ENCODE measurements at regions not wholly inside any gene's neighbourhood (a gene's known extent, or its start where the extent isn't known, plus 50 kb on each side); places are given as distances from the start of the nearest gene placed in this dataset.
"Not testable (repeated sequence)": the region's sequence is repeated elsewhere in the genome, so short reads cannot be mapped to it uniquely, and the experiment has no call there.

DNA sequence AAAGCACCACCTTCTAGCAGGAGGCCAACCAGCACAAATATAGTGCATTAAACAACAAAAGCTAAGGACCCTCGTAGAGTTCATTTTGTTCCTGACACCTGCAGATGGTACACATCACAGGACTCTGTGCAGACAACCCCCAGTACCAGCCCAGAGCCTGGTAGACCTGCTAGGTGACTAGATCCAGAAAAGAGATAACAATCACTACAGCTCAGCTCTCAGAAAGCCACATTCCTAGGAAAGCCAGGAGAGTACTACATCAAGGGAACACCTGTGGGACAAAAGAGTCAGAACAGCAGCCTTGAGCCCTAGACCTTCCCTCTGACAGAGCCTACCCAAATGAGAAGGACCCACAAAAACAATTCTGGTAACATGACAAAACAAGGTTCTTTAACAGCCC, 344.7 kb upstream of the PTBP2 start:
- no peak for DNase-seq

DNA sequence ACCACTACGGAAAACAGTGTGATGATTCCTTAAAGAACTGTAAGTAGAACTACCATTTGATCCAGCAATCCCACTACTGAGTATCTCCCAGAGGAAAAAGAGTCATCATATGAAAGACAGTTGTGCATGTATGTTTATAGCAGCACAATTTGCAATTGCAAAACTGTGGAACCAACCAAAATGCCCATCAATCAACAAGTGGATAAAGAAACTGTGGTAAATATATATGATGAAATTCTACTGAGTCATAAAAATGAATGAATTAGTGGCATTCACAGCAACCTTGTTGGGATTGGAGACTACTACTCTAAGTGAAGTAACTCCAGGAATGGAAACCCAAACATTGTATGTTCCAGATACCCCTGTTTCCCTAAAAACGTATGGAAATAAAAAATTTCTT, 337.0 kb upstream of the PTBP2 start:
- DNase-seq, result no peak

DNA sequence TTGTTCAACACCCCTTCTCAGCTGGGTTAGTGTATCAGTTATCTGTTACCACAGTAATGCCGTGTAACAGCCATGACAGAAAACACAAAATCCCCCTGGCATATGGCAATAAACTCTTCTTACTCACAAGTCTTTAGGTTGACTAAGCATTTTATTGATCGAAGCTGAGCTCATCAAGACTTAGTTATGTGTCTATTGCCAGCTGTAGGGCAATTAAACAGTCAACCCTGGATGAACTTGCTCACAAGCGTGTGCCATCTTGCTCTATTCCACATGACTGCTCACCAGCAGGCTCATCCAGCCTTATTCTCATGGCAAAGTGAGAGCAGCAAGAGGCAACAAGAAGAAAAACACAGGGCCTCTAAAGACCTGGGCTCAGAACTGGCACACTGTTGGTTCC, 333.8 kb upstream of the PTBP2 start:
- DNase-seq, result no peak

DNA sequence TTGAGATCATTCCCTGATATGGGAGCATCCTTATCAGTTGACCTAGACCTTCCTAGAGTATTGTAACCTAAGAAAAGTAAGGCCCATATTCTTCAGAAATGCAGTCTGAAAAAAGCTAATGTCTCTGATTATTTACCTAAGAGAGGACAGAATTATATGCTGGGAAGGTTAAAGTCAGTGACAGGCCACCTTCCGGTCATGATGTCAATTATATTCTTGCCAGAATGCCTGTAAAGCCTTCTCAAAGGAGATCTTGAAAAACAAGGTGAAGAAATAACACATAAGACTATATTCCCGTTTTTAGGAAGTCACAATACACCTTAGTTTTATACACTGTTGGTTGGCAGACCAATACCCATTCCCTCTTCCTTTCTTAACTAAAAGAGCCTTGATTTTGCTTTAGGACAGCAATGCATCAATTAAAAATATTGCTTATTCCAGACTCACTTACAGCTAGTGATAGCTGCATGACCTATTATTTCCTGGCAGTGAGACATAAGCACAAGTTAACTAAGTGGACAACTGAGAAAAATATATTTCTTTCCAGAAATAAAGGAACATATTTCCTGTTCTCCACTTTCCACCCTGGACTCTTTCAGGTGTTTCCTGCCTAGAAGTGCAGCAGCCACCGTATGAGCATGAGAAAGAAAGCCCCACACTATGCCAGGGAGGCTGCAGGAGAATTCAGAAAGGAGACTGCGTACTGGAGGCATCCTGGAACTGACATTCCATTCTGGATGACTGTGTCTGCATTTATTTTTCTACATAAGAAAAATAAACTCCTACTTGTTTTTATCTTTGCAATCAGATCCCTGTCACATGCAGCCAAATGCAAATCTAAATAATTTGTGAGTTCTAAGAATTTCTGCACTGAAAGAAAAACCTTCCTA, 332.9 kb upstream of the PTBP2 start:
- no peak for DNase-seq

DNA sequence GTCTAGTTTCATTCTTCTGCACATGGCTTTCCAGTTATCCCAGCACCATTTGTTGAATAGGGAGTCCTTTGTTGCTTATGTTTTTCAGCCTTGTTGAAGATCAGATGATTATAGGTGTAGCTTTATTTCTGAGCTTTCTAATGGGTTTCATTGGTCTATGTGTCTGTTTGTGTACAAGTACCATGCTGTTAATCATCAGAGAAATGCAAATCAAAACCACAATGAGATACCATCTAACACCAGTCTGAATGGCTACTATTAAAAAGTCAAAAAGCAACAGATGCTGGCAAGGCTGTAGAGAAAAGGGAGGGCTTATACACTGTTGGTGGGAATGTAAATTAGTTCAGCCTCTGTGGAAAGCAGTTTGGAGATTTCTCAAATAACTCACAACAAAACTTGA, 321.5 kb upstream of the PTBP2 start:
- no peak for DNase-seq

DNA sequence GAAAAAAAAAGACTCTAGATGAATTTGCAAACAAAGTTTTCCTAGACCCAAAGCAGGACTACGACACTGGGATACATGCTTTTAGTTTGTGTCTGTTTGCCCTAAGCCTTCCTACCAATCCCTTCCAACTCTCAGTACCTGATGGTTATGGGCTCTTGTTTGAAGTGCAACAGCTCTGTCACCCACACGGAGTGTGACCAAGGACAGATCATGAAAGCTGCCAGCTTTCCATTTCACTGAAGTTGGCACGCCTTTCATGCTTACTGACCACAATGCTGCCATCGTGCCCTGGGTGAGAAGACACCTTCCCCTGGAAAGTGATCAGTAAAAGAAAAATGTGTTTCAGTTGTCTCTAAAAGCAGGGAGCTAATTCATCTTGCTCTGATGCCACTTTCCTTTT, 312.5 kb upstream of the PTBP2 start:
- no peak for DNase-seq

DNA sequence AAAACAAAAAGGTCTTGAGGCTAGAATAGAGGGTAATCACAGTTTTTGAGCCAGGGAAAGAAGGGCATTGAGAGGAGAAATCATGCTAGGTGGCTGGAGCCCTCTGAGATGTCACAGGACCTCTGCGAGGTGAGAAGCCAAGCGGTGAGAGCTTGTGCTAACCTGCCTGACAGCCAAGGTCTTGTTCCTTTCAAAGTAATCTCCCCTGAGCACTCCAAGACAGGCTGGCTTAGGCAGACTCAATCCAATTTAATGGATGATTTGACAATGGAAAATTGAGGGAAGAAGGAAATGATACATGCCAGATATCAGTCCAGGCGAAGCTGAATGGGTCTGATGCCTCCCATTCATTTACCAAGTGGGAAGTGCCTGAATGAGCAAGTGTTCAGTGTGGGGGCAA, 311.9 kb upstream of the PTBP2 start:
- no peak for DNase-seq

DNA sequence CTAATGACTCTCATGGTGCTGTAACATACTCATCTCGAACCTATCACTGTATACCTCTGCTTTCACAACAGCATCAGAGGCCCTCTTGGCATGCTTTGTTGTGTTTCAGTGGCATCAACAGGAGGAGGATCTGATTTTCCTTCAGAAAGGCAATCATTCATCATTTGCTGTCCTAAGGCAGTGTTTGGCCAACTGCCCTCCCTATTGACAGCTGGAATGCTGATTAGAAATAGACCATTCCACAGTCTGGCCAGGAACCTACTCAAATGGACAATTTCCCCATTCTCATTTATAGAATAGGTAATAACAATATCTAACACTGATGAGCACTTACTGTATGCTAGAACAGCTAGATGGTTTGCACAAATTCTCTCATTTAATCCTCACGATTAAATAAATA, 310.6 kb upstream of the PTBP2 start:
- DNase-seq, result no peak

DNA sequence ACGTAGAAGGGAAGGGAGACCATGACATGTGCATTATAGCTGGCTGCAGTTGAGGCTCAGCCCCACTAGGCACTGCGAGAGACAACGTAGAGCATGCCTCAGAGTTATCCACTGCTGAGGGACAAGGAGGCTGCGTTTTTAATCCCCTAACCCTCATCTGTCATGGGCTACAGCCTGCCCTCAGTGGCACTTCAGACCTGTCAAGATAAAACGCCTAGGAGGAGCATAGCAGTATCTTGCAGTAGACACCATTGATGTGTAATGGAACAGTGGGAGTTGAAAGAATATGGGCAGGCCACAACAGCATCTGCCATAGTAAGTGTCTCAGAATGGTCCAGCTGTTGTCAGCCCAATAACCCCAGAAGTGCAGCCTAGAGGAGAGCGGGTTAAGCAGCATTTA, 307.0 kb upstream of the PTBP2 start:
- no peak for DNase-seq

DNA sequence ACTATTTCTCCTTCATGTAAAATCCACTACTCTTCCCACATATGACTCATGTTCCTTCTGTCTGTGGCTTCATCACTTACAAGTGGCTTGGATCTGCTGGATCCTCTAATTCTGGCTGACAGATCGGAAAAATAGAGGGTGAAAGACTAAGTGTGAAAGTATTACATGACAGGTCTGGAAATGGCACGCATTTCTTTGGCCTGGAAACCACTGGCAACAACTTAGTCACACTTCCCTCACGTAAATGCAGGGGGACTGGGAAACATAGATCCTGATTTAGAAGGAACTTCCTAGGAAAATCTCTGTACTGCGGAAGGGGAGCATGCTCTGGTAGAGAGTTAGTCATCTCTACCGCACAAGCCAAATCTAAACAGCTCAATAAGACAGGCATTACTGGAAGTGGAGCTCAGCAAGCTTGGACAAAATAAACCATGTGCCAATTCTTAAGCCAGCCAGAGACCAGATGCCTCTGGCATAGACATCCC, 305.4 kb upstream of the PTBP2 start:
- DNase-seq, result no peak

DNA sequence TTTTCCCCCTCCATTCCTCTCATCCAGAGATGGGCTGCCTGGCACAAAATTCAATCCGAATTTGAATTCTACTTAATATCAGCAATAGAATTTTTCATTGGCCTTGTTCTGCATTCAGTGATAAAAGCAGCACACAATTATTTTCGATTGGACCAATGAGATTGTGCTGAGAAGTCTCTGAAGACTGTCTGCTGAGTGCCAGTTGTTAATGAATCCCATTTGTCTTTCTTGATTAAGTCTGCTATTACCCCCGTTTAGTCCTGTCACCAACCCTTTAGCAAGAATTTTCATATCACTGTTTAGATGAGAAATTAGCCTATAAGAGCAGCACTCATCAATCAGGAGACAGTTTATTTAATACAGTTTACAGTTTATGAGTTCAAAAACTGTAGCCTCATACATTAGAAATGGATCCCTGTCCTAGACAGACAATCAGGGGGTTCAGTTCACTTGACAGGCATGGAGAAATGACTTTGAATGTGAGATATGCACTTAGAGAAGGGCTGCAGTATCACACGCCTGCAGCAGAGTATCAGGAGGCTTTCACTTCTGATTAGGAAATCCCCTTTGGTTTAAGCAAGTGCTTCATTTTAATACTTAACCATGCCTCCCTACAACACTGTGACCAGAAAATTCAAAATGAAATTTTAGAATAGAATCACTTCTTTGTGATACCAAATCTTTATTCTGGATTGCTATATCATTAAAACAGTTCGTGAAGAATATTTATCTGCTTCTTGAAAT, 304.7 kb upstream of the PTBP2 start:
- no peak for DNase-seq

DNA sequence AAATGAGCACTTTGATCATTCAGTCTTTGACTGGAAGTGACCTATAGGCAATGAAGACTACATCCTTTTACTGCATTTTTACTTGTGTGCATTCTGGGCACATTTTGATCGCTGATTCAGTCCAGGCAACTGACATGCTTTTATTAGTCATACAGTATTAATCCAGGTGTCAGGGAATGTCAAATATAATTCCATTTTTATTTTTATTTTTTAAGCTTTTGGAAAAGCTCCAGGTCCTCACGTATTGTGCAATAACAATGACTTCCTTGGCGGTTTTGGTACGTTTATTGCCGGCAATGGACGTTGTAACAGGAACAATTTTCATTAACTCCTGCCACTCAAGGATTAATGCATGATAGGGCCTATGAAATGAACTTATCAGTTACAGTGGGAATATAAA, 302.6 kb upstream of the PTBP2 start:
- no peak for DNase-seq

DNA sequence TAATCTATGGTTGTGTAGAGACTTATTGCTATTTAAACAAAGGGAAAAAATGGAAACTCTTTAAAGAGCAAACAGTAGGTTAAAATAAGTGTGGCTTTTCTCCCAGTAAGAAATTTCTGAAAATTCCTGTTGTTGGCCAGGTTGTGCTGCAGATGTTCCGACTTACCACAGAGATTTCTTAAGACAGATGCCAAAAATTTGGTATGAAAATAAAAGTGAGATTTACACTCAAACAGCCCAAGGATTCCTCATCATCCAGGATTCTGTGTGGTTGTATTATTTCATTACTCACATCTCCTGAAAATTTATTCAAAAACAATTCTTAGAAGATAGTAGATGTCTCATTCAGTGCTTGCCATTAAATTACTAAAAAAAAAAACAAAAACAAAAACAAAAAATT, 296.7 kb upstream of the PTBP2 start:
- DNase-seq, result no peak

DNA sequence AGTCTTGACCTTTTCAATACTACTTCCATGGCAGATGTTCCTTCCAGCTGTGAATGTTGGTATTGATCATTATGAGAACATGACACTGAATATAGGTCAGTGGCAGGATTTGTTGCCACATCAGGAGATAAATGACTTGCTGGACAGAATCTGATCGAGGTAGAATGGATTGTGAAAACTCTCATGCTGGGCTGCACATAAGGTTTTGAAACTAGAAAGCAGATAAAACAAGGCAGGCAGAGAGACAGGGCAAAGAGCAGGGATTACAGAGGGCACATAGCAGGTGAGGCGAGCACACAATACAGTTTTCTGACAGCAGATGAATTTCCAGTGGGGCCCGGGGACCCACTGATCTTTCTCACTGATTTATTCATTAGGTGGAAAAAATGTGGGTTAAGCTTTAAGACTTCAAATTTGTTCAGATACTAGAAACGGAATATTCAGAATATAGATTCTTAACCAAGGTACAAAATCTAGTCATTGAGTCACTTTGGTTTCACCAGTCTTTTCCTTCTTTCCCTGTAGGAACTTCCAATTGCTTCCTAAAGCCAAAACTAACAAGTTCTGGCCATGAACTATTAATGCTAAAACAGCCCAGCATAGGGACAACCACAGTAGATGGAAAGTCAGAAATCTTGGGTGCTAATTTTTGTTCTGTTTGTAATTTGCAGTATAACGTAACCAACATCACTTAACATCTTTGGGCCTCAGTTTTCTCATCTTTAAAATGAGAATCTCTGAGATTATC, 296.0 kb upstream of the PTBP2 start:
- no peak for DNase-seq

DNA sequence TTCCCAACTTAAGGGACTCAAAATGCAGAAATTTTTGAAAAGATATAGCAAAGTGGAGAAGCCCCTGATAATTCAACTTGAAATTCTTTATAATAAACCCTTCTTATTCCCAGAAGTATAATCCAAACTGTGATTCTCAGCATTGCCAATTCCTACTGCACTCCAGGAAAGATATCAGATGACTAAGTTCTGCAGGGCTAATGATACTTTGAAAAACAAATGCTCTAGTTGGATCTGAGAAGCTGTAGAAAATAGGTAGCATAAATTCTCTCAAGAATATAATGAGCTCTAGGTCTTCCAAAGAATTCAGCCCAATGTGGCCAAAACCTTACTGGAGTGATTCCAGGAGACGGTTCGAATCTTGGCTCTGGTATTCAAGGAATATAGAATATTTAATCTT, 294.0 kb upstream of the PTBP2 start:
- DNase-seq, result no peak

DNA sequence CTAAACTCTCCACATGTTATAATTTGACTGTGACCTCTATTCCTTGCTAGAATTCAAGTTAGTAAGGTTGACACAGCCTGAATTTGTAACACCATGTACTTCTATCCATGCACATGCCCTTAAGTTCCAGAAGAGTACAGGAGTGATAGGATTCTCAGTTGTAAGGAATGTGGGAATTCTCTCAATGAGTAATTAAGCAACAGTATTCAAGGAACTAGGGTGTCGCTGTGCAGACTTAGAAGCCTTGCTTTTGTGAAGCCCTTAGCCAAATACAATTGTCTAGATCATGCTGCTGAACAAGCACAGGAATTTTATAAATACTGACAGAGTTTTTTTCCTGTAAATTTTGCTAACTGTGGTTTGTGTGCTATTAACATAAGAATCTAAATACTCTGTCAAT, 276.3 kb upstream of the PTBP2 start:
- DNase-seq, result no peak

DNA sequence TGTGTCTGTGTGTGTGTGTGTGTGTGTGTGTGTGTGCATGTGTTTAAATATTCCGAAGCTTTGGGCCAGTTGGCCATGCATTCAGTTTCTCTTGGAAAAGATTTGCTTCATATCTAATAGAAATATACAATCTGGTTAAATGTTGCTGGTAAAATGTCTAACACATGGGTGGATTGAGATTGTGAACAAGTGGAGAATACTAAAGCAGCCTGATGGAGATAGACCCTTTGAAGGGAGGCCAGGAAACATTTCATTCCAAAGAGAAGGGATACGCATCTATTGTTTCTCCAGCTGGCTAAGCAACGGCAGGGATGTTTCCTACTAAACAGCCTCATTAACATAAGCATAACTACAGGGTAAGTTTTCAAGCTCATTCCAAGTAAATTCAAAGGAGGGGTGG, 257.5 kb upstream of the PTBP2 start:
- DNase-seq, result no peak

DNA sequence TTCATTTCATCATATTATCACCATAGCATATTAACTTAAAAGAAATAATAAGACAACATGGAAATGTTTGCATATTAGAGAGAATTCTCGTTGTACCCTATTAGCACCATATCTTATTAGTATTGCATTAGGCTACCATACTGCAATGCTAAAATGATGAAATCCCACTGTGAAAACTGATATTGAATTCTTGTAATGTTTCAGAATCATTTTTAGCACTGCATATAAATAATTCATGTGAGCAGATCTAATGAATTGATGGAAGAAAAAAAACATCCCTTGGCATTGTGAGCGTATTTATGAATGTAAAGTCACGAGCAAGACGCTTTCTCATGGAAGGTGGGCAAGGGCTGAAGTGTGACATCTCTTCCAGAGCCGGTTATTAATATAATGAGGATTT, 257.1 kb upstream of the PTBP2 start:
- no peak for DNase-seq

DNA sequence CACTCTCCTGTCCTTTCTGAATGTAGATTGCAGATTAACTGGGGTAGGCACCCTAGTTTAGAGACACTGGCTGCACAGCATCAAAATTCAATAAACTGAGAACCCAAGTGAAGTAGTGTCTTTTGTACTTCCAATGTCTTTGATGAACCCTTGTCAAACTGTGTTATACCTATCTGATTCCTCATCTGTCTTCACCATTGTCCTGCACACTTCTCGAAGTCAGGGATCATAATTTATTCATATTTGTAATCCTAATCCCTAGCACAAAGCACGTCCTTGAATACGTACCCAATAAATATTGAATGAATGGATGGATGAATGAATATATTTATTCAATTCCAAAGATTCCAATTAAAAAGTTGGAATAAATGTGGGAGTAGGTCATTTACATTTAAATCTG, 256.6 kb upstream of the PTBP2 start:
- DNase-seq, result no peak

DNA sequence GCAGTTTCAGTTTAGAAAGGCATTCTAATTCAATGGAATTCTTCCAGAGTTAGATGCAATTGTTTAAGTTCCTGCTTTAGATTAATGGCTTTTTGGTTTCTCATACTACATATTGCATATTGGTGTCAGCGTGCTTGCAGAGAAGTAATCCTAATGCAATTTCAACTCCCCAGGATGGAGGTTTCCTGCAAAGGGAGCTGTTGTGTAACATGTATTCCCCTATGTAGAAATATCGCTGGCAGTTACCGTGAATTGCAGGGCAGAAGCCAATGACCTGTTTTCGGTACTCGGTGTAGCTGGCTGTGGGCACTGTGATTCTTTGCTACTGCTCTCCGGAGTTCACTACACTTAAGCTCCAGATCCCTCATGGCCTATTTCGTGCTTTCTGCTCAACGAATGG, 256.1 kb upstream of the PTBP2 start:
- no peak for DNase-seq

DNA sequence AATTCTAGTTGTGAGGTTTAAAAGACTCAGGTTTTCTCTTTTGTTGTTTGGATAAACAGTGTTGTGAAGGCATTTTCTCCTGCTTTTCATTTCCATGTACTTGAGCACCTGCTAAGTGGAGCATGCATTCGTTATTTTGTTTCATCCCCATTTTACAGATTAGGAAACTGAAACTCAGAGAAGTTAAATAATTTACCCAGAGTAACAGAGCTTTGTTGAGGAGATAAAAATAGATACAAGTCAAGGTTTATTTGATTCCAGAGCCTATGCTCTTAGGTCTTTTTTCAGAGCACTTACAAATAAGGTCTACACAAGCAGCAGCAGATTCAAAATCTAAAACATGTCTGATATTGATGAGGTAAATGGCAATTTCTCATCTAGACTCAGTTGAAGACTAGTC, 254.7 kb upstream of the PTBP2 start:
- DNase-seq, result no peak

DNA sequence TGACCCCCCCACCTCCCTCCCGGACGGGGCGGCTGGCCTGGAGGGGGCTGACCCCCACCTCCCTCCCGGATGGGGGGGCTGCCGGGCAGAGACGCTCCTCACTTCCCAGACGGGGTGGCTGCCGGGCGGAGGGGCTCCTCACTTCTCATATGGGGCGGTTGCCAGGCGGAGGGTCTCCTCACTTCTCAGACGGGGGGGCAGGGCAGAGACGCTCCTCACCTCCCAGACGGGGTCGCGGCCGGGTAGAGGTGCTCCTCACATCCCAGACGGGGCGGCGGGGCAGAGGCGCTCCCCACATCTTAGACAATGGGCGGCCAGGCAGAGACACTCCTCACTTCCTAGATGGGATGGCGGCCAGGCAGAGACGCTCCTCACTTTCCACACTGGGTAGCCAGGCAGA, 251.9 kb upstream of the PTBP2 start:
- not testable (repeated sequence) for DNase-seq

DNA sequence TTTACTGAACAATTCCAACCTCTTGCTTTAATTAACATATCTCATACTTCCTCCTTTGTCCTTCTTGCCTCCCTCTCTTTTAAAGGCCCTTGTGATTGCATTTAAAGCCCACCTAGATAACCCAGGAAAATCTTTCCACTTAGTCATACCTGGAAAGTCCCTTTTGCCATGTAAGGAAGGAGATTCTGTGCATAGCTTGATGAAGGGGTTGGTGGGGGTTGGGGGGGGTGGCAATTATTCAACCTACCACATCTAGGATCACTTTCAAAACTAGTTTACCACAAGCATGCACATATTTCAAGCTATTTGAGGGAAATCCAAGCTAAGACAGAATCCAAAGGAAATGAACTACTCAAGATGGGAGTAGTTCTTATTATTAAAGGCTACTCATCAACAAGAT, 249.1 kb upstream of the PTBP2 start:
- DNase-seq, result no peak

Data from NCI-H510A treated with DMSO at 0.1 percent for 48 hours (cell line).